Cardiac muscle cell (in vitro differentiated cells and primary cell): ENCODE measurements at regions not wholly inside any gene's neighbourhood (a gene's known extent, or its start where the extent isn't known, plus 50 kb on each side); places are given as distances from the start of the nearest gene placed in this dataset.

Experiments
- DNase-seq, 2 donors: peaks; one replicate each; pipeline versions ENCODE4 v3.0.0 to v3.0.0-alpha.2; 2010 to 2017; ENCODE audit warnings: low read depth in 1 of 2, low spot score in 1 of 2
- H3K27ac ChIP-seq: fragments of 200-600 bp; sonication (generic); 2 replicates; pipeline ENCODE4 v1.5.1; 2016
- H3K27me3 ChIP-seq: fragments of 200-600 bp; sonication (generic); 2 replicates; pipeline ENCODE4 v1.6.0; 2016; ENCODE audit warnings: control low read depth
- H3K36me3 ChIP-seq: fragments of 200-600 bp; sonication (generic); 2 replicates; pipeline ENCODE4 v1.5.1; 2016; ENCODE audit warnings: control low read depth
- H3K4me1 ChIP-seq: fragments of 200-600 bp; sonication (generic); 2 replicates; pipeline ENCODE4 v1.8.1; 2017; ENCODE audit warnings: low read depth, mild to moderate bottlenecking, mixed run types
- H3K4me3 ChIP-seq: fragments of 200-600 bp; sonication (generic); 2 replicates; pipeline ENCODE4 v1.5.1; 2016; ENCODE audit warnings: mild to moderate bottlenecking
- H3K9me3 ChIP-seq: fragments of 200-600 bp; sonication (generic); 2 replicates; pipeline ENCODE4 v1.5.1; 2017; ENCODE audit warnings: low read depth, mild to moderate bottlenecking, control low read depth
- CTCF ChIP-seq: IDR thresholded peaks from 2 replicates; pipeline ENCODE4 v1.5.1; 2012; ENCODE audit warnings: low read depth, mild to moderate bottlenecking, low read length

GRCh38 chr18:73409242-73409641 lies 541.5 kb upstream of the NETO1 start:
- no peak for TF ChIP-seq CTCF
- H3K27me3 ChIP-seq, result no peaks in the 10 kb centered on the region
- no peaks in the 10 kb centered on the region for H3K36me3 ChIP-seq
- no peak overlapping the region for H3K4me3 ChIP-seq
- no peak overlapping the region for H3K27ac ChIP-seq
- H3K4me1 ChIP-seq, result no peaks in the 10 kb centered on the region
- DNase-seq, result no peak
- no peaks in the 10 kb centered on the region for H3K9me3 ChIP-seq

GRCh38 chr18:73408469-73408868 lies 540.7 kb upstream of the NETO1 start:
- H3K27ac ChIP-seq, result no peak overlapping the region

GRCh38 chr18:73407506-73407905 lies 539.7 kb upstream of the NETO1 start:
- no peaks in the 10 kb centered on the region for H3K4me1 ChIP-seq
- H3K9me3 ChIP-seq, result no peaks in the 10 kb centered on the region
- no peak for TF ChIP-seq CTCF
- peak in 1 of 2 donors; percentile 37 for DNase-seq
- no peaks in the 10 kb centered on the region for H3K36me3 ChIP-seq
- no peak overlapping the region for H3K27ac ChIP-seq
- no peaks in the 10 kb centered on the region for H3K27me3 ChIP-seq
- no peak overlapping the region for H3K4me3 ChIP-seq

More at GRCh38 chr18:73408469-73408868, 540.7 kb upstream of the NETO1 start:
- no peak for TF ChIP-seq CTCF
- no peaks in the 10 kb centered on the region for H3K9me3 ChIP-seq
- no peaks in the 10 kb centered on the region for H3K36me3 ChIP-seq
- H3K4me1 ChIP-seq, result no peaks in the 10 kb centered on the region
- H3K27me3 ChIP-seq, result no peaks in the 10 kb centered on the region
- no peak overlapping the region for H3K4me3 ChIP-seq
- no peak for DNase-seq

- Histone ChIP-seq H3K9me3 (no peaks in the 10 kb centered on the region), H3K27me3 (no peaks in the 10 kb centered on the region), H3K36me3 (no peaks in the 10 kb centered on the region), H3K27ac (no peak overlapping the region), H3K4me3 (no peak overlapping the region), H3K4me1 (no peaks in the 10 kb centered on the region)
- no peak for TF ChIP-seq CTCF
- DNase-seq, result no peak
Measured at GRCh38 chr18:73384246-73384645, 516.5 kb upstream of the NETO1 start.

GRCh38 chr18:73381699-73382036 lies 513.9 kb upstream of the NETO1 start:
- H3K27ac ChIP-seq, result no peak overlapping the region
- H3K4me3 ChIP-seq, result no peak overlapping the region
- H3K9me3 ChIP-seq, result no peaks in the 10 kb centered on the region
- no peaks in the 10 kb centered on the region for H3K4me1 ChIP-seq
- no peaks in the 10 kb centered on the region for H3K27me3 ChIP-seq
- no peaks in the 10 kb centered on the region for H3K36me3 ChIP-seq
- no peak for TF ChIP-seq CTCF
- no peak for DNase-seq
